DND-41 (cell line): ENCODE measurements at regions not wholly inside any gene's neighbourhood (a gene's known extent, or its start where the extent isn't known, plus 50 kb on each side); places are given as distances from the start of the nearest gene placed in this dataset.

Source experiments
- ATAC-seq: fragments of 200-7000 bp; cut with Tn5 transposase; 3 replicates; pipeline ENCODE4 v1.9.1; 2021; ENCODE audit warnings: low read depth; ENCODE audit not compliant: insufficient read depth
- DNase-seq: peaks from one replicate; pipeline ENCODE4 v3.0.0-alpha.2; 2020
- H2AFZ ChIP-seq: 2 replicates; pipeline ENCODE4 v1.6.0; 2012; ENCODE audit warnings: low read depth, low read length
- H3K27ac ChIP-seq: 2 replicates; pipeline ENCODE4 v1.5.1; 2012; ENCODE audit warnings: low read length, inconsistent platforms
- H3K27me3 ChIP-seq: fragments of 200-600 bp; sonication (generic); 2 replicates; pipeline ENCODE4 v1.6.0; 2012; ENCODE audit warnings: low read length, mild to moderate bottlenecking, inconsistent platforms; ENCODE audit not compliant: insufficient read depth, poor library complexity
- H3K36me3 ChIP-seq: 2 replicates; pipeline ENCODE4 v1.5.1; 2012; ENCODE audit warnings: low read length, inconsistent platforms; ENCODE audit not compliant: insufficient read depth
- H3K4me1 ChIP-seq: 2 replicates; pipeline ENCODE4 v1.5.1; 2012; ENCODE audit warnings: mild to moderate bottlenecking, low read length; ENCODE audit not compliant: insufficient read depth
- H3K4me2 ChIP-seq: 2 replicates; pipeline ENCODE4 v1.6.0; 2012; ENCODE audit warnings: mild to moderate bottlenecking, moderate library complexity, low read length, inconsistent platforms; ENCODE audit not compliant: insufficient read depth
- H3K4me3 ChIP-seq, 2 experiments: fragments of 200-600 bp in 1 of 2; shearing (Covaris generic) in 1 of 2; 2 replicates each; pipeline ENCODE4 v1.5.1; 2012 to 2016; ENCODE audit warnings: inconsistent platforms in 2 of 2, low read length in 2 of 2, mild to moderate bottlenecking in 2 of 2, low read depth in 1 of 2, moderate library complexity in 1 of 2
- H3K79me2 ChIP-seq: 2 replicates; pipeline ENCODE4 v1.6.0; 2012; ENCODE audit warnings: low read length, inconsistent platforms; ENCODE audit not compliant: insufficient read depth
- H3K9ac ChIP-seq: 2 replicates; pipeline ENCODE4 v1.6.0; 2012; ENCODE audit warnings: low read depth, mild to moderate bottlenecking, inconsistent platforms, low read length, moderate library complexity
- H3K9me3 ChIP-seq: 2 replicates; pipeline ENCODE4 v1.5.1; 2012; ENCODE audit warnings: low read length, moderate library complexity, mild to moderate bottlenecking, inconsistent platforms; ENCODE audit not compliant: insufficient read depth, severe bottlenecking
- H4K20me1 ChIP-seq: 2 replicates; pipeline ENCODE4 v1.6.0; 2012; ENCODE audit warnings: low read length; ENCODE audit not compliant: insufficient read depth
- CTCF ChIP-seq: IDR thresholded peaks from 2 replicates; pipeline ENCODE4 v1.5.1; 2012; ENCODE audit warnings: borderline replicate concordance, low read length, moderate library complexity, mild to moderate bottlenecking; ENCODE audit not compliant: poor library complexity, severe bottlenecking; ENCODE audit errors: extremely low read depth
- EZH2 ChIP-seq: IDR thresholded peaks from 3 replicates; pipeline ENCODE4 v1.6.1; 2012; ENCODE audit warnings: borderline replicate concordance, low read depth, mild to moderate bottlenecking, moderate library complexity, low read length, inconsistent platforms; ENCODE audit not compliant: severe bottlenecking

DNA sequence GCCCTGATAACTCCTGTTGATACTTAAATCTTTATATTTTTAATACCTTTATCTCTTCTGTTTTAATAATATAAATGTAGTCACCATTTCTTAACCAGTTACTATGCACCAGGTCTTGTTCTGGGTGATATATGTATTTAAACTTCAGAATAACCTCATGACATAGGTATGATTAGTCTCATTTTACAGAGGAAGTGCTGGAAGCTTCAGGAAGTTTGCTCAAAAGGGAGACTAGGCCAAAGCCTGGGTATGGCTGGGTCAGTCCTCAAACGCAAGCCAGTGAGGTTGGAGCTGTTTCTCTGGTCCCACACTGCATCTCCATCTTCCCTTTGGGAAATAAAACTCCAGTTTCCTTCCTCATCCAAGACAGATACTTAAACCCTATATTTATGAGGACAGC lies 204.7 kb upstream of the TANK start:
- Histone ChIP-seq H3K27me3 (no peaks in the 10 kb centered on the region), H3K4me2 (no peak overlapping the region), H3K27ac (no peak overlapping the region), H3K79me2 (no peaks in the 10 kb centered on the region), H2AFZ (no peak overlapping the region), H3K9me3 (no peaks in the 10 kb centered on the region), H3K4me3 (no peak overlapping the region), H4K20me1 (no peaks in the 10 kb centered on the region), H3K36me3 (no peaks in the 10 kb centered on the region), H3K4me1 (peaks cover 5% of the 10 kb centered on the region; the same call in 1 of the 2 replicates), H3K9ac (no peak overlapping the region)
- DNase-seq (no peak), ATAC-seq (no peak)
- no peak for TF ChIP-seq EZH2
- no peak for TF ChIP-seq CTCF

DNA sequence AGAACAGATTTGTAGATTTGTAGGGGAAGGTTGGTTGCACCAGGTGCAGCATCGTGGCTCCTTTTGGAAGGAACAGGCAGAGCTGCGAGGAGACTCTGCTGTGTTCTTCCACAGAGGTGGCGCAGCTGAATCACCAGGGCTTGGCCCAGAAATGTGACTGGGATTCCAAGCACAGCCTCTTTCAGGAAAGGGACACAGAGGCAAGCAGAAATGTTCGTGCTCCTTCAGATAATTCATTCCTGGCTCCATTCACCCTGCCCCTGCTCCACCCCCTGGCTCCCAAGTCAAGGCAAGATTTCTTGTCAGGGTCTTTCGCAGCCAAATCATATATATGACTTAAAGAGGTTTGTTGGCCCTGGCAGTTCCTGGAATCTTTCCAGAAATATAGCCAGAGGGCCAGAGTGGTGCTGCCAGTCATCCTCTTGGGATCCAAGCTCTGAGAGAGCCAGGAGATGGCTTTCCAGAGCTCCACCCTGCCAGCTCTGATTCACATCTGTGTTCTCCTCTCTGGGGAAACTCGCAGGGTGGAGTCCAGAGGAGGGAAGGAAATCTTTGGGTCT lies 203.9 kb upstream of the TANK start:
- Histone ChIP-seq H3K9ac (no peak overlapping the region), H3K27me3 (no peaks in the 10 kb centered on the region), H3K4me3 (no peak overlapping the region), H3K79me2 (no peaks in the 10 kb centered on the region), H3K4me1 (peaks cover 5% of the 10 kb centered on the region; the same call in 1 of the 2 replicates), H3K27ac (no peak overlapping the region), H2AFZ (no peak overlapping the region), H4K20me1 (no peaks in the 10 kb centered on the region), H3K9me3 (no peaks in the 10 kb centered on the region), H3K36me3 (no peaks in the 10 kb centered on the region), H3K4me2 (no peak overlapping the region)
- ATAC-seq (peak; percentile 56; the same call in 2 of the 3 replicates), DNase-seq (peak; percentile 20)
- TF ChIP-seq CTCF: no peak
- TF ChIP-seq EZH2: no peak

DNA sequence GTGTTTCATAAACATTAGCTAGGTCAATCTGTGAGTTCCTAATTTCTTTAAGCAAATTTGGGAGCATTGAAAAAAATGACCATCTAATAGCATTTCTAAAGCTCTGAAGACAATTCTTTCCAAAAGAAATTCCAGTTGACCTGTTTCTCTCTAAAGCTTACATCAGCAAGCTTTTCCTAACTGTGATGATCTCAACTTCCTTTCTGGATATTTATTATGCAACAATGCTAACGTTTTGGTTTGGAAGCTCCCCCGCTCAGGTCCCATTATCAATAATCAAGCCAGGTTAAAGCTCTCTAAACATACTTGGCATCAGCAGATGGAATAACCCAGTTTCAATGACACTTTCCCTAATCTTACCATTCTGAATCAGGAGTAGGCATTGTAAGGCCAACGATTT lies 196.3 kb upstream of the TANK start:
- DNase-seq (no peak), ATAC-seq (no peak)
- H3K27ac ChIP-seq: no peak overlapping the region
- no peaks in the 10 kb centered on the region for H3K4me1 ChIP-seq
- no peaks in the 10 kb centered on the region for H4K20me1 ChIP-seq
- H3K4me2 ChIP-seq: no peak overlapping the region
- no peak overlapping the region for H2AFZ ChIP-seq
- no peak overlapping the region for H3K9ac ChIP-seq
- H3K9me3 ChIP-seq: no peaks in the 10 kb centered on the region
- no peaks in the 10 kb centered on the region for H3K36me3 ChIP-seq
- no peaks in the 10 kb centered on the region for H3K27me3 ChIP-seq
- no peaks in the 10 kb centered on the region for H3K79me2 ChIP-seq
- no peak for TF ChIP-seq EZH2
- TF ChIP-seq CTCF: no peak
- no peak overlapping the region for H3K4me3 ChIP-seq
